GM18867 (cell line): ENCODE measurements at regions not wholly inside any gene's neighbourhood (a gene's known extent, or its start where the extent isn't known, plus 50 kb on each side); places are given as distances from the start of the nearest gene placed in this dataset.

Experiments
- ATAC-seq: cut with Tn5 transposase; IDR thresholded peaks from one replicate; pipeline ENCODE4 v1.9.1; 2021; ENCODE audit warnings: mild to moderate bottlenecking, moderate library complexity; ENCODE audit not compliant: unreplicated experiment

DNA sequence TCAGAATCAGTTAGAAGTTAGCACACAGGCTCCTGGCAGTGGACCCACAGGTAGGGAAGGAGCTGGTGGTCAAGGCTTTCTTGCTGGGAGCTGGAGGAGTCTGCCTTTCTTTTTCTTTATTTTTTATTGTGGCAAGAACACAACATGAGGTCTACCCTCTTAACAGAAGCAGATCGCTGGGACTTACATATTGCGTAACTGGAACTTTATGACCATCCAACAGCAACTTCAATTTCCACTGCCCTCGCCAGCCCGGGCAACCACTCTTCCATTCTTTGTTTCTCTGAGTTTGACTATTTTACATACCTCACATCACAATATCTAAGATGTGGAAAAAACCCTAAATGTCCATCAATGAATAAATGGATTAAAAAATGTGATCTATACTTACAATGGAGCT, 147.8 kb upstream of the AJAP1 start:
- ATAC-seq: no peak

DNA sequence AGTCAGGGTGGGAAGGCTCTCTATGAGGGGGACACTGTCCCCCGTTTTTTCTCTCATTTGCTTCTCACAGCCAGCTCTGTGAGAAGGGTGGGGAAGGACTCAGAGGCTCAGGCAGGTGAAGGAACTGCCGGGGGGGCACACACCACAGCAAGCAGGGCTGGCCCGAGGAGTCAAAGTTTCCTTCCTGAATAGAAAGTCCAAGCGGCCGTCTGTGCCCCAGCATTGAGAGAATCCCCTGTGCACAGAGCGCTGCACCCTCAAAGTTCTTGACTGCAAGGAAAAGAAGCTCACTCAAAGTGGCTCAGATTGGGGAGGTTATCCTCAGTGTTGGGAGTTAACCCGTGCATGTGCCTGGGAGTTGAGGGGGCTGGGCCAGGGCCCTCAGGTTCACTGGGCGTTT, 145.2 kb upstream of the AJAP1 start:
- no peak for ATAC-seq

DNA sequence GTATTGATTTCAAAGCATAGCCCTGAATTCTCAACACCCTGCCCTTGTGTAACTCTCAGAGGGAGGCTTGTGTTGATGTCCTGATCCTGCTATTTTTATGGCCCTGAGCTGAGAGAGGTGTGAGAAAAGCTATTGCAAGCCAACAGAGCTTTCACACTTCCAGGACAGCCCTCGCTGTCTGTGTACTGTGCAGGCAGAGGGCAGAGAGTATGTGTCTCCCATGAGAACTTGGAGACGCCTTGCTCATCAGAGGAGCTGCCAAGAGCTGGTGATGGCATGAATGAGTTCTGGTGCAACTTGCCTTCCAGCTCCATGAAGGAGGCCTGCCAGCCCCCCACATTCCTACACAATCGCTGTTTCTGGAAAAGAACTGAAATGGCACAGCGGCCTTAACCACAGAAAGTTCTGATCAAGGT, 144.1 kb upstream of the AJAP1 start:
- no peak for ATAC-seq

DNA sequence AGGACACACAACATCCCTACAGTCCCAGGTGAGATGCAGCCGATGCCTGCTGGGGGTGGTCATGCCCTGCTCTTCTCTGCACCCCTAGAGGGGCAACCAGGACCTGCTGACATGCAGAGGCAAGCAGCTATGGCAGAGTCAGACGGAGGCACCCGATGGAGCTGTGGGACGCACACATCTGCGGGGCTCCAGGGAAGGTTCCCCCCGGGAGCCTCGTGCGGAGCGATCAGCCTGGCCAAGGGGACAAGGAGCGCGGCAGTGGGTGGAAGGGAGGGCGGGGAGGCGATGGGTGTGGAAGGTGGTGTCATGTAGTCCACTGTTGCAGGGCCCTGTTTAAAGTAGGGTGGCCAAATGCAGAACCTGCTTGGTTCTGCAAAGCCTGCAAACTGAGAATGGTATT, 143.0 kb upstream of the AJAP1 start:
- no peak for ATAC-seq

DNA sequence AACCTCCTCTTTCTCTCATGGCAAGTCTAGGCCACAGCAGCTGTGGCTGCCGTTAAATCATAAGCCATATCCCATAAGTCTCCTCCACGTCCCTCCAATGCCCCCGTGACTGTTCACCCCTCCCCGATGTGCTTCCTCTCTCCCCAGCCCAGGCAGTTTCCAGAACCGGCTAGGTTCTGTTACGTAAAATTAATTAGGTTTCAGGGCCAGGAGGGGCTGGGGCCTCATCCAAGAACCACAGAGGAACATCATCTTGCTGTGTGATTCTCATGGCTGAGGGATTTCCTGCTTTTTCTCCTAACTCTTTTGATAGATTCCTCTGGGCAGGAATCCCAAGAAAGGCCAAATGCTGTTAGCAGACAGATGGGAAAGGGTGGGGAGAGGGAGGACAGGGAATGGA, 141.8 kb upstream of the AJAP1 start:
- ATAC-seq: no peak

DNA sequence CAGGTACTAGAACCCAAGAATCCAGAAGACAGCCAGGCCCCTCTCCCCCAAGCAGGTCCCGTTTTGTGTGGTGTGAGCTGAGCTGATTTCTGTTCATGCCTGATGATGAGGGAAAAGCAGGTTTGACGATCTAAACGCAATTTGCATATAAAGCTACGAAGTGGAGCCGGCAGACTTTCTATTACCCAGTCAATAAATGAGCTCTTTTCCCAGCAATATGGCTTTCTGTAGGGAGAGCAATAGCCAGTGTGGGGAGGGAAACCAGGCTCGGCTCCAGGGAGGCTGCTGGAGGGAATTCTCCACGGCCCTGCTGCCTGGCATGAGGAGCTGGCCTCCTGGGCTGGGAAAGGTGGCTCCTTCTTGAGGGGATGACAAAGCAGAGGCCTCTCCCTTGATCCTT, 140.7 kb upstream of the AJAP1 start:
- ATAC-seq: no peak

DNA sequence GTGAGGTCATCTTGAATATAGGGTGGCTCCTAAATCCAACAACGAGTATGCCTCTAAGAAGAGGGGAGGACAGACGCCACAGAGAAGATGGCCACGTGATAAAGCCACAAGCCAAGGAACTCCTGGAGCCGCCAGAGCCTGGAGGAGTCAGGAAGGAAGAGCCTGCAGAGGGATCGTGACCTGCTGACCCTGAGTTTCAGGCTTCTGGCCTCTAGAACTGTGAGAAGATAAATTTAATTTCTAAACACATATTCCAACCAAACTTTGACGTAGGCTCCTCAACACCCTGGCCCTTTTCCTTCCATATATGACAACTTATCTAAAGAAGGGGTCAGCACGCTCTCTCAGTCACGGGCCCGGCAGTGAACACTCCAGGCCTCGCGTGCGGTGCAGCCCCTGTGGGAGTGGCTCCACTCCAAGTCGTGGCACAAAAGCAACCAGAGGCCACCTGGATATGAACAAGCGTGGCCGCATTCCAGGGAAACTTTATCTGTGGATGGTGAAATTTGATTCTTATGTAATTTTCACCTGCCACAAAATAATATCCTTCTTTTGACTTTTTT, 138.6 kb upstream of the AJAP1 start:
- ATAC-seq: no peak

DNA sequence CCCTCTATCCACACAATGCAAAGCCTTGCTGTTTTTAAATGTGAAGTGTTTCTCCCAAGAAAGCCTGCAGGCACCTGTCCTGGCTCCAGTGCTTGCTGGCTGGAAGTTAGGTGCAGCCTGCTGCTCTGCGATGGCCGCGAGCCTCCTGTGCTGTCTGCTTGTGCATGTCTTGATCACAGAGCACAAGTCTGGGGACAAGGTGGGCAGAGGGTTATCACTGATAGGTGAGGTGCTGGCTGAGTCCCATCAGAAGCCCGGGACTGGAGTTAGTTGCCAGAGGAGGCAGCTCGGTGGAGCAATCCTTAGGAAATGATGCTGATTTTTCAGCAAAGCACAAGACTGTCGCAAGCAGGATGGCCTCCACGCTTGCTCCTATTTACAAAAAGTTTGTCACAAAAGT, 137.8 kb upstream of the AJAP1 start:
- no peak for ATAC-seq

DNA sequence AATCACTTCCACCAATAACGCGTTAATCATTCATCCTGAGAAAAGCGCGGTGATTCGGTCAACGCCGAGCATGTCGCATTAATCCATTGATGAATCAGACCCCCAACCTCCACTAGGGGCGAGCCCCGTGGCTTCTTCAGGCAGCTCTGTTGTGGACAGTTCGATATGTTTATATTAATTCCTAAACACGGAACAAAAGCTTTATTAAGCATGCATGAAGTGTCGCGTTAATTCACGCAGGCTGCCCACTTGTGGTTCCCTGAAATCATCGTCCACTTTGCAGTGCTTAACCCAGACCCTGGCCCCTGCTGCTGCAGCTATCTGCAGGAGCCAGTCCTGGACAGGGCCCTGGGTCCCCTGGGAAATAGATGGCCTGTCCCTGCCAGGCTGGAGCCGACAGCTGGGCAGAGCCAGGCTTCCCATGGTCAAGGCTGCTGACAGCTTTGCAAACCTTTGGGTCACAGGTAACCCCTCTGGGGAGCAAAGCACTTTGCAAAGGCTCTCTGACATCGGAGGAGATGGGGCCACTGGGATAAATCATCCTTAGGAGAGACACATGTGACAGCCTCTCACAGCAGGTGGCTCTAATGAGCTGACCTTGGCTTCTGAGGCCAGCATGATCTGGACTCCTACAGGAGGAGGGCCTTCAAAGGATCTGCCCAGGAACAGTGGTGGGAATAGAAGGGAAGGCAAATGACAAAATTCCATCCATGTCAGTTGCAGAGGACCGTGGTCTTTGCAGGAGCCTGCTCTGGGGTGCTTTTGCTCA, 137.0 kb upstream of the AJAP1 start:
- no peak for ATAC-seq

DNA sequence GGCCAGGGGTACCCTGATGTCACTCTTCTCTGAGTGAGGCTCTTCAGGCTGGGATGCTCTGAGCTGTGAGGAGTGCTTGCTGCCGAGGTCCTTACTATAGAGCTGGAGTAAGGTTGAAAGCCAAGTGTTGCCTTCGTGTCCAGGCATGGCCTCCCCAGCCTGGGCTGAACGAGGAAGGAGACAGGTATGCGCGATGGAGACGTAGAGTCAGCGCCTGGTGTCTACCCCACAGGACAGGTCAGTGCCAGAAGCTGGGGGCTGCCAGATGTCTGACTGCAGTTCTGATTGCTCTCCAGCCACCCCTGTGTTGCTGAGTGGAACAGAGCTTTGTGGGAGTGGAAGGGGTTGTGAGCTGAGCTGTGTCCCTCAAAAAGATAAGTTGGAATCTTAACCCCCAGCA, 135.8 kb upstream of the AJAP1 start:
- ATAC-seq: no peak

DNA sequence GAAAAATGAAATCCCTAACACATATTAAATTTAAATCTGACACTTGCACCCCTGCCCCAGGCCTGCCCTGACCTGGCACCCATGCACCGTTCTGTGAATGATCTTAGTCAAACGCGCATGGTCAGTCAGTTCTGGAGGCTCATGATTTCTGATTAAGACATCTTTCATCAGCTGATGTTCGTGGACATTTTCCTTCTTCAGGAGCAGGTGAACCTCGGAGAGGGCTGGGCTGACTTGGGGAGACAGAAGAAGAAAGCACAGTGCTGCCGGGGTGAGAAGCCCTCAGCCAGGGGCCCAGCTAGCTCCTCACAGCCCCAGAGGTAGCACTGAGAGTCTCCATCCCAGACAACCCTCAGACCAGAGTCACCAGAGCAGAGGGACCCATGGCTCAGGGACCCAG, 134.5 kb upstream of the AJAP1 start:
- ATAC-seq: no peak

DNA sequence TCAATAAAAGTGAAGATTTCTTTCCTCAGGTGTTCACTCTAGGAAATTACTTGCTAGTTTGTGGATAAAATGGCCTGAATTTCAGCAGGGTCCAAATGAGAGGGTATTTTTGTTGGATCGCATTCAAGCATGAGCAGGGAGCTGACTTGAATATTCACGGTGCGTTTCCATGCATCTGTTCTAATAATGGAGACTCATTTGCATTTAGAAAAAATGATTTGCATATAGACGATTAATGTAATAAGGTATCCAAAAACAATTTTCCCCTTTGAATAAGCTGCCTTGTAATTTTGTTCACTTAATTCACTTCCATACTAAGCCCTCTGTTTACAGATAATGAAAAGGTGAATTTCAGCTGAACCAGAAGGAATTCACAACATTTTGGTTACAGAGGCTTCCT, 130.9 kb upstream of the AJAP1 start:
- no peak for ATAC-seq

DNA sequence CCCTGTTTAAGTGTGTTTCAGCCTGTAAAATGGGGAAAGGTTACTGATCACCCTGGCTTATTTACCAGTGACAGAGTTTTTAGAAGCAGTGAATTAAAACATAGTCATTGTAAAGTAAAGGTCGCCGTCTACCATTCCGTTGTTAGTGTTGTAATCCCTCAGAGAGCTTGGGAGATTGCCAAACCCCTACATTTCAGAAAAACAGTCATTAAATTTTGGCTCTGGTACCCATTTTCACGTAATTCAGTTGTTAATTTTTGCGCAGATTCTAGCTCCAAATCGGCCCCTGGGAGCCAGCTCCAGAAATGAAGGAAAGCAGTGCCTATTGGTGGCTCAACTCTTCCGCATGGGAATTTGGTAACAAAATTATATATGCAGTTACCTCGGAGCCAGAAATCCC, 127.7 kb upstream of the AJAP1 start:
- no peak for ATAC-seq

DNA sequence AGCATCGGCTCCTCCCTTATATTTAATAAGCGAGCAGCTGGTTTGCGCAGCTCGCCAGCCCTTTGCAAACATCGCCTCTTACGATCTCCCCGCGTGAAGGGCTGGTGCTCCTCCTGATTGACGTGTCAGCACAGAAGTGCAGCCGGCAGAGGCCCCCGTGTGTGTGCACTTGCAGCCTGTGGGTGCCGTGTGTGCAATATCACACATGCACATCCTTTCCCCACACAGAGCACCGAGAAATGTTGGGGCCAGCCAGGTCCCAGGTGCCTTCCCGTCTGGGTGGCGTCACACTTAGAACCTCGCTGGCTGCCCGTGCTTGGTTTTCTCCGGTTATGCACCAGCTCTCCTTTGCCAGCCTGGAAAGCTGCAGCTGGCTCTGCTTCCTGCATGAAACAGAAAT, 126.6 kb upstream of the AJAP1 start:
- ATAC-seq: no peak

DNA sequence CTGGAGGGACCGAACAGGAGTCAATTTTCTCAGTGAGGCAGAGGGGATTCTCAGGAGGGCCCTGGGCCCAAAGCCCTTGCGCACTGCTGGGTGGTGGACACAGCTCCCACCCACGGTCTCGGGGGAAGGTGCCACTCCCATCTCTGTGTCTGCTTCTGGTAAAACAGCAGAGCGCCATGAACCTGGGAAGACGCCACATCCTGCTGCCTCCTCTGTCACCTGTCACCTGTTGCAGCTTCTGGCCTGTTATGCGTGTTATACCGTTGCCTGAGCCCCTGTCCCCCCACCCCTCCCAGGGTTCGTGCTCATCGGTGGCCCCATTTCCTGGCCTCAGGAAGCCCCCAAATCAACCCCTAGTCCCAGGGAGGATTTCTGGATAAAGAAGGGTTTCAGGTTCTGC, 125.8 kb upstream of the AJAP1 start:
- no peak for ATAC-seq

DNA sequence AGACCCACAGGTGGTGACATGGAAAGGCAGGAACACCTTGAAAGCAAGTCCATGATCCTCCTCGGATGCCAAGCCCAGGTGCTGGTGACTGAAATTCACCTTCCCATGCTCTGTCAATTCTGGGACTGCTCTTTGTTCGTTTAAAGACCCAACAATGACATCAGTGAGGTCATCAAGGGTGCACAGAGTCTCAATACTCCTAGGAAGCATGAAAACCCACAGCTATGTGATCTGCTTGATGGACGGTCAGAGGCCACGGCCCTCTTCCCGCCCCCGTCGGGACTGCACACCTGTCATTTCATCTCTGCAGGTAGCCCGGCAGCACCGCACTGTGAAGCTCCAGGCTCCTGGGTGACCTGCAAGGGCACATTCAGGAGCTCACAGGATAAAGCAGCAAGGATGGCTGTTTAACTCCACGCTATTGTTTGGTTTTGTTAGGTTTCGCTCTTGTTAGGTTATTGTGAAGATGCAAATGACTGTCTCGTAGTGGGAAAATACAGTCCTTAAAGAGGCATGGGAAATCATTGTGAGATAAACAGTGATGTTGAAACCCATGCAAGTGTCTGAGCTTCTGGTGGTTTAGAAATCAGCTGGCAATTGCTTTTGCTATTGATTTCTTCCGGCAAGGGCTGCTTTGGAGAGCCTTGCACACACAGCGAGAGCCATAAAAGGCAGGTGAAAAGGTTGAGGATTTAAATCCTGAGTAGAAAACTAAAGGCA, 124.8 kb upstream of the AJAP1 start:
- ATAC-seq: no peak

DNA sequence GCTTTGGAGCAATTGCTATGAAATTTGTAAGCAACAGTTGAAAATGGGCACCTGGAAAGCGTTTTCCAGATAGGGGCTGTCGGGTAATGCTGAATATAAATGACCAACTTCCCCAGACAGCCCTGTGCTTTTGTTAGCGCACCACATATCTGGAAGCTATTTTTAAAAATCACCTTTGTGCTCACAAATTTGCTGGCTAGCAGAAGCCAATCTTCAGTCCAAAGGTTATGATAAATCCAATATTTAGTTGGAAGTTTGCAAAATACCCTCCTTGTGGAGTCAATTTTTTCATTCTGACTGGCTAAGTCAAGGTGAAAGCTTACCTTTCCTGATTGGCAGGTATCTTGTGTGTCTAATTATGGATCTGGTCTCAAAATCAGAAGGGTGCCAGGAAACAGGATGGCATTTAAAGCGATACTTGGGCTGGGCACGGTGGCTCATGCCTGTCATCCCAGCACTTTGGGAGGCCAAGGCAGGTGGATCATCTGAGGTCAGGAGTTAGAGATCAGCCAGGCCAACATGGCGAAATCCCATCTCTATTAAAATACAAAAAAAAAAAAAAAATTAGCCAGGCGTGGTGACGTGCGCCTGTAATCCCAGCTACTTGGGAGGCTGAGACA, 124.1 kb upstream of the AJAP1 start:
- ATAC-seq: no peak

DNA sequence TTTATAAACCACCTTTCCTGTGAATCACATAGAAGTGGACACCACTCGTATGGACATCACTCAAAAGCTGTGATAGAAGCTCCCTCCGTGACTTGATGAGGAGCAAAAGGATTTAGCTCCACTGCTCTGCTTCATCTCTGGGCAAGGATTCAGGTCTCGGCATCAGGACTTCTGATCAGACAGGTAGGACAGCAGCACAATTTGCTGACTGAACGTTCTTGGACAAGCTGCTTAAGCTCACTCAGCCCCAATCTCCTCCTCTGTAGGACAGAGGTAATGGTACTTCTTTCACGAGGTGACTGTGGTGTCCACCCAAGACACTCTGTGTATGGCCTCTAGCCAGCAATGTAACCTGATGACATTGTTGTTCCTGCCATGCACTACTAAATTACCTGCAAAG, 122.6 kb upstream of the AJAP1 start:
- ATAC-seq: no peak

DNA sequence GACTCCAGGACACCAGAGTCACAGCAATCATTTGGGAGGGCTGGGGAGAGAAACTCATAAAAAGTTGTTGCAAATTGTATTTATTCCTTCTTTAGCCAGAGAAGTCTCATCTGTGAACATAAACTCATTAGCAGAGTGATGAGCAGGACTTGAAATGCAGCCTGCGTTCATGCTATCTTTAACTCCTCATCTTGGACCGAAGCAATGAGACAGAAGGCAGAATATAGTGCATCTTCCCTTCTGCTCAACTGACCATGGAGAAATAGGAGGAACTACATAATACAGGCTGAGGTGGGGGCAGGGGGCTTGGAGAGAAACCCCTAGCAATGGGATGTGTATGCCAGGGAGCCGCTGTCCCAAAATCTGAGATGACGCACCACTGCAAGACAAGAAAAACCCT, 121.8 kb upstream of the AJAP1 start:
- ATAC-seq: no peak

DNA sequence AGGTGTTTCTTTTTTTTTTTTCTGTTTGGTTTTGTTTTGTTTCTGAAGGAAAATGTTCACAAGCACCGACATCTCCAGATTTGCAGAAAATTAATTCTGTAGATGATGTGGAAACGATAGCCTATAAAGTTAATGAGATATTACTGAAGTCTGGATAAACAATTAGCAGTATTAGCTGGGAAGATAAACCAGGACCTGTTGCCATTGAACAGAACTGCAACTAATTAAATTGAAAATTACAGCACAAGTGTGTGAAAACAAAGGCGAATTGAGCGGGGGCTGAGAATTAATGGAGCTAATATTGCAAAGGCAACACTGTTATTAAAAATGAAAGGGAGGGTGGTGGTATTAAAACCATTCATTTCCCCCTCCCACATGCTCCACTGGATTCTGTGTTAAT, 107.5 kb upstream of the AJAP1 start:
- ATAC-seq: no peak

DNA sequence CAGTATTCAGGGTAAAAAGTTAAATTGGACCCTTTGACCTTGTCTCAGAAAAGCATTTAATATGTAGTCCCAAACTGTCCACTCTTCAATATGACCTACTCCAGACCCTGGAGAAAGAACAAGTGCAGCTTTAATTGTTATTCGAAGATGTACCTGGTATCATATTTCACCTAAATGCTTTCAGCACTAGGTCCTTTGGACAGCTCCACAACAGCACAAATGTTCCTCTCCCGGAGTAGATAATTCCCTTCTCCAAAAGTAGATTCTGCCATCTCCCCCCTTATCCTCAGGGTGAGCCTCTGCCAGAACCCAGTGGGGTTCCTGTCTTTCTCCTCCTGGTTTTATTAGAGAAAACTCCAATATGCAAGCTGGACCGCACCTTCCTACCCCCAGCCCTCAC, 104.5 kb upstream of the AJAP1 start:
- no peak for ATAC-seq

DNA sequence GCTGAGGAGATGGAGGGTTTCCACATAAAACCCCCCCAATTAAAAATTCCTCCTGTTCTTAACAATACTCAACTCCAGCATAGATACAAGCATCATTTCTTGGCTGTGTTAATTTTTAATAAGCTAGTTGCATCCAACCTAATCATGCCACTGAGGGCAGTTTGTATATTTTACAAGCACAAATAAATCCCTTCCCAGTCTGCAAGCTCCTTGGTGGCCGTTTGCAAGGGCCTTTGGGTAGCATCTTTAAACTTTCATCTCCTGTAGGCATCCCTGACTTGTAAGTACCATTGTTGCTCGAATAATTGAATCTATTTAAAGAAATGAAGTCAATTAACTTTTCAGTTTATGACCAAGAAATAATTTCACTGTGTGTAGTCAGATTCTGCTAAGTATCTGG, 103.5 kb upstream of the AJAP1 start:
- ATAC-seq: no peak
